Liver (tissue), 8 donors: ENCODE measurements at regions not wholly inside any gene's neighbourhood (a gene's known extent, or its start where the extent isn't known, plus 50 kb on each side); places are given as distances from the start of the nearest gene placed in this dataset.

Experiments
- DNase-seq: peaks from one replicate; pipeline ENCODE4 v3.0.0-alpha.2; 2017; ENCODE audit warnings: low spot score
- H3K27ac ChIP-seq, 2 donors: one replicate each; pipeline ENCODE4 v1.7.0; 2013; ENCODE audit warnings: inconsistent platforms in 2 of 2, low read length in 2 of 2, control low read depth in 1 of 2, low read depth in 1 of 2, mild to moderate bottlenecking in 1 of 2
- H3K27me3 ChIP-seq, 4 donors: one replicate each; pipeline versions ENCODE4 v1.6.1 to v1.7.0; 2013; ENCODE audit warnings: low read length in 3 of 4, inconsistent platforms in 1 of 4, mild to moderate bottlenecking in 1 of 4, moderate library complexity in 1 of 4; ENCODE audit not compliant: control insufficient read depth in 4 of 4, insufficient read depth in 4 of 4
- H3K36me3 ChIP-seq, 4 donors: one replicate each; pipeline versions ENCODE4 v1.6.1 to v1.7.0; 2013; ENCODE audit warnings: low read length in 3 of 4, mild to moderate bottlenecking in 3 of 4, low read depth in 1 of 4, moderate library complexity in 1 of 4; ENCODE audit not compliant: control insufficient read depth in 4 of 4, insufficient read depth in 3 of 4
- H3K4me1 ChIP-seq, 4 donors: one replicate each; pipeline versions ENCODE4 v1.6.1 to v1.7.0; 2013; ENCODE audit warnings: low read length in 3 of 4, mild to moderate bottlenecking in 3 of 4, moderate library complexity in 1 of 4; ENCODE audit not compliant: control insufficient read depth in 4 of 4, insufficient read depth in 4 of 4
- H3K4me3 ChIP-seq, 3 donors: one replicate each; pipeline versions ENCODE4 v1.6.1 to v1.7.0; 2013; ENCODE audit warnings: low read length in 3 of 3, control low read depth in 1 of 3, low read depth in 1 of 3, mild to moderate bottlenecking in 1 of 3
- H3K9ac ChIP-seq, 2 donors: one replicate each; pipeline ENCODE4 v1.7.0; 2013; ENCODE audit warnings: low read length in 2 of 2, mild to moderate bottlenecking in 2 of 2, moderate library complexity in 2 of 2, control low read depth in 1 of 2, low read depth in 1 of 2
- H3K9me3 ChIP-seq, 4 donors: one replicate each; pipeline versions ENCODE4 v1.6.1 to v1.7.0; 2013; ENCODE audit warnings: low read length in 3 of 4; ENCODE audit not compliant: control insufficient read depth in 4 of 4
- ATF3 ChIP-seq: IDR thresholded peaks from 2 replicates; pipeline ENCODE4 v1.6.1; 2016; ENCODE audit warnings: antibody characterized with exemption
- CTCF ChIP-seq: fragments of 150-350 bp; IDR thresholded peaks from 2 replicates; pipeline ENCODE4 v1.5.1; 2017; ENCODE audit warnings: improper control_type of control experiment, low read depth, low read length; ENCODE audit not compliant: missing input control
- EGR1 ChIP-seq, 2 donors: IDR thresholded peaks; 2 replicates each; pipeline ENCODE4 v1.6.1; 2016 to 2018; ENCODE audit warnings: antibody characterized with exemption in 2 of 2, low read depth in 2 of 2
- FOXA1 ChIP-seq: IDR thresholded peaks from 2 replicates; pipeline ENCODE4 v1.6.1; 2016; ENCODE audit warnings: antibody characterized with exemption
- FOXA2 ChIP-seq: IDR thresholded peaks from 2 replicates; pipeline ENCODE4 v1.6.1; 2016; ENCODE audit warnings: antibody characterized with exemption
- GABPA ChIP-seq, 2 donors: IDR thresholded peaks in 1 of 2; conservative IDR thresholded peaks in 1 of 2; 2 replicates each; pipeline ENCODE4 v1.6.1; 2016; ENCODE audit warnings: antibody characterized with exemption in 2 of 2, mild to moderate bottlenecking in 1 of 2, moderate library complexity in 1 of 2
- HNF4A ChIP-seq, 2 donors: conservative IDR thresholded peaks; 2 replicates each; pipeline ENCODE4 v1.6.1; 2016; ENCODE audit warnings: antibody characterized with exemption in 2 of 2, mild to moderate bottlenecking in 2 of 2
- HNF4G ChIP-seq: IDR thresholded peaks from 2 replicates; pipeline ENCODE4 v1.6.1; 2016; ENCODE audit warnings: antibody characterized with exemption
- JUND ChIP-seq, 2 donors: IDR thresholded peaks; 2 replicates each; pipeline ENCODE4 v1.6.1; 2016; ENCODE audit warnings: antibody characterized with exemption in 2 of 2
- MAX ChIP-seq: IDR thresholded peaks from 2 replicates; pipeline ENCODE4 v1.6.1; 2016; ENCODE audit warnings: antibody characterized with exemption
- NR2F2 ChIP-seq: IDR thresholded peaks from 2 replicates; pipeline ENCODE4 v1.6.1; 2016; ENCODE audit warnings: antibody characterized with exemption
- RAD21 ChIP-seq, 2 donors: IDR thresholded peaks; 2 replicates each; pipeline ENCODE4 v1.6.1; 2016; ENCODE audit warnings: antibody characterized with exemption in 2 of 2, mild to moderate bottlenecking in 2 of 2
- REST ChIP-seq: IDR thresholded peaks from 2 replicates; pipeline ENCODE4 v1.6.1; 2016; ENCODE audit warnings: antibody characterized with exemption, mild to moderate bottlenecking
- RXRA ChIP-seq, 2 donors: IDR thresholded peaks; 2 replicates each; pipeline ENCODE4 v1.6.1; 2017 to 2018; ENCODE audit warnings: antibody characterized with exemption in 2 of 2, mild to moderate bottlenecking in 1 of 2
- SP1 ChIP-seq: IDR thresholded peaks from 2 replicates; pipeline ENCODE4 v1.6.1; 2018; ENCODE audit warnings: antibody characterized with exemption, mild to moderate bottlenecking
- TAF1 ChIP-seq: conservative IDR thresholded peaks from 2 replicates; pipeline ENCODE4 v1.6.1; 2016; ENCODE audit warnings: antibody characterized with exemption, mild to moderate bottlenecking
- YY1 ChIP-seq: IDR thresholded peaks from 2 replicates; pipeline ENCODE4 v1.6.1; 2016; ENCODE audit warnings: antibody characterized with exemption, mild to moderate bottlenecking
- ZBTB33 ChIP-seq: IDR thresholded peaks from 2 replicates; pipeline ENCODE4 v1.6.1; 2016; ENCODE audit warnings: antibody characterized with exemption
- WGBS: extraction: QIAGEN DNeasy Blood & Tissue Kit; methylation state at CpG from one replicate; pipeline ENCODE4 v1.1.7; 2013; 5-methylcytosine and 5-hydroxymethylcytosine counted together
- donor health status: healthy.
- donor health status: healthy.
- donor health status: healthy.
- donor health status: healthy.
- donor health status: healthy.

- Histone ChIP-seq H3K36me3 (no peaks in the 10 kb centered on the region), H3K4me3 (no peak overlapping the region), H3K4me1 (no peaks in the 10 kb centered on the region), H3K27me3 (no peaks in the 10 kb centered on the region), H3K9me3 (no peaks in the 10 kb centered on the region), H3K9ac (no peak overlapping the region), H3K27ac (no peak overlapping the region)
- WGBS, result 71% methylated on average over 4 of the region's 4 CpGs
- no peak for DNase-seq
- TF ChIP-seq FOXA2 (no peak), RAD21 (IDR thresholded peaks at IDR 0.05) (no peak), HNF4G (no peak), JUND (IDR thresholded peaks at IDR 0.05) (no peak), SP1 (no peak), RXRA (IDR thresholded peaks at IDR 0.05) (no peak), ATF3 (no peak), YY1 (no peak), ZBTB33 (no peak), CTCF (no peak), EGR1 (IDR thresholded peaks at IDR 0.05; ENCODE audit: low read depth in 2 of 2) (no peak), REST (no peak), TAF1 (no peak), GABPA (IDR thresholded peaks at IDR 0.05 in 1 of 2, conservative IDR thresholded peaks at IDR 0.05 in 1 of 2) (no peak), NR2F2 (no peak), FOXA1 (no peak), MAX (no peak), HNF4A (conservative IDR thresholded peaks at IDR 0.05) (no peak)
These were observed 271.3 kb downstream of the DKK2 start for GRCh38 chr4:106764774-106765173.
